ENCODE measurements at regions not wholly inside any gene's neighbourhood (a gene's known extent, or its start where the extent isn't known, plus 50 kb on each side); places are given as distances from the start of the nearest gene placed in this dataset.

DNA sequence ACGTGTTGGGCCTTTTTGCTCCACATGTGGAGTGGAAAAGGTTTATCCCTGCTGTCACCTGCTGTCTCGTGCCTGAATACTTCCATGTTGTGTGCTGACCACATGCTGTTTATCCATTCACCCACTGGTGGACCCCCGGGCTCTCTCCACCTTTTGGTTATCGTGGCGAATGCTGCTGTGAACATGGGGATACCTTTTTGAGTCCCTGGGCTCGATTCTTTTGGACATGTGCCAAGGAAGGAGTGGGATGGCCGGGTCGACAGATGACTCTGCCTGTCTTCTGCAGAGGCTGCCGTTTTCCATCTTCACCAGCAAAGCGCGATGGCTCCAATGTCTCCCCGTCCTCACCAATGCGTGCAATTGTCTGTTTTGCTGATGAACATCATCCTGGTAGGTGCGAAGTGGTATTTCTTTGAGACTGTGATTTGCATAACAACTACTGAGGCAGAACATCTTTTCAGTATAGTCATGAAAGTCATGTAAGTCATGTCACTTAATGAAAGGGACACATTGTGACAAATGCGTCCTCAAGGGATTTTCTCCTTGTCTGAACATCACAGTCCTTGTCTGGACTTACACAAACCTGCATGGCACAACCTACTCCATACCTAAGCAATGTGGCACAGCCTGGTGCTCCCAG is 758.7 kb downstream of the BRD1 start:
- no peak for TF ChIP-seq POLR2AphosphoS5 (IDR thresholded peaks at IDR 0.05)
- TF ChIP-seq, protein P1, sequence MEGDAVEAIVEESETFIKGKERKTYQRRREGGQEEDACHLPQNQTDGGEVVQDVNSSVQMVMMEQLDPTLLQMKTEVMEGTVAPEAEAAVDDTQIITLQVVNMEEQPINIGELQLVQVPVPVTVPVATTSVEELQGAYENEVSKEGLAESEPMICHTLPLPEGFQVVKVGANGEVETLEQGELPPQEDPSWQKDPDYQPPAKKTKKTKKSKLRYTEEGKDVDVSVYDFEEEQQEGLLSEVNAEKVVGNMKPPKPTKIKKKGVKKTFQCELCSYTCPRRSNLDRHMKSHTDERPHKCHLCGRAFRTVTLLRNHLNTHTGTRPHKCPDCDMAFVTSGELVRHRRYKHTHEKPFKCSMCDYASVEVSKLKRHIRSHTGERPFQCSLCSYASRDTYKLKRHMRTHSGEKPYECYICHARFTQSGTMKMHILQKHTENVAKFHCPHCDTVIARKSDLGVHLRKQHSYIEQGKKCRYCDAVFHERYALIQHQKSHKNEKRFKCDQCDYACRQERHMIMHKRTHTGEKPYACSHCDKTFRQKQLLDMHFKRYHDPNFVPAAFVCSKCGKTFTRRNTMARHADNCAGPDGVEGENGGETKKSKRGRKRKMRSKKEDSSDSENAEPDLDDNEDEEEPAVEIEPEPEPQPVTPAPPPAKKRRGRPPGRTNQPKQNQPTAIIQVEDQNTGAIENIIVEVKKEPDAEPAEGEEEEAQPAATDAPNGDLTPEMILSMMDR (IDR thresholded peaks at IDR 0.05 in 8 of 11, conservative IDR thresholded peaks at IDR 0.05 in 3 of 11): no peak
- TF ChIP-seq POLR2A (IDR thresholded peaks at IDR 0.05): no peak

Measured in spleen (tissue), 7 donors.